Activated naive CD8-positive, alpha-beta T cell (primary cell): ENCODE measurements at regions not wholly inside any gene's neighbourhood (a gene's known extent, or its start where the extent isn't known, plus 50 kb on each side); places are given as distances from the start of the nearest gene placed in this dataset.

Source experiments
- H3K27ac Mint-ChIP-seq: one replicate; pipeline ENCODE4 v1.8.0; 2021; ENCODE audit warnings: mixed read lengths
- H3K27me3 Mint-ChIP-seq: one replicate; pipeline ENCODE4 v1.8.0; 2021; ENCODE audit warnings: mixed read lengths
- H3K36me3 Mint-ChIP-seq: one replicate; pipeline ENCODE4 v1.8.0; 2021; ENCODE audit warnings: mixed read lengths
- H3K4me1 Mint-ChIP-seq: one replicate; pipeline ENCODE4 v1.8.0; 2021; ENCODE audit warnings: low read depth, mixed read lengths
- H3K4me3 Mint-ChIP-seq: one replicate; pipeline ENCODE4 v1.8.0; 2021; ENCODE audit warnings: mild to moderate bottlenecking, mixed read lengths
- H3K9me3 Mint-ChIP-seq: one replicate; pipeline ENCODE4 v1.8.0; 2021; ENCODE audit warnings: low read depth, mixed read lengths

GRCh38 chr7:142371586-142372377, 113.9 kb upstream of the PRSS58 start:
- H3K9me3 Mint-ChIP-seq: peaks cover 7% of the 10 kb centered on the region
- H3K27me3 Mint-ChIP-seq: peaks cover 6% of the 10 kb centered on the region
- no peak overlapping the region for H3K4me3 Mint-ChIP-seq

GRCh38 chr7:142365410-142365842, 107.6 kb upstream of the PRSS58 start:
- Mint-ChIP-seq H3K4me3 (no peak overlapping the region), H3K27me3 (peaks cover 10% of the 10 kb centered on the region), H3K4me1 (peaks cover 22% of the 10 kb centered on the region), H3K27ac (no peak overlapping the region), H3K9me3 (peaks cover 7% of the 10 kb centered on the region), H3K36me3 (peaks cover 9% of the 10 kb centered on the region)

More at GRCh38 chr7:142371586-142372377, 113.9 kb upstream of the PRSS58 start:
- Mint-ChIP-seq H3K36me3 (peaks cover 9% of the 10 kb centered on the region), H3K27ac (no peak overlapping the region), H3K4me1 (no peaks in the 10 kb centered on the region)

- no peak overlapping the region for H3K27ac Mint-ChIP-seq
- peaks cover 7% of the 10 kb centered on the region for H3K9me3 Mint-ChIP-seq
- peaks cover 9% of the 10 kb centered on the region for H3K27me3 Mint-ChIP-seq
- no peak overlapping the region for H3K4me3 Mint-ChIP-seq
- H3K4me1 Mint-ChIP-seq: peaks cover 22% of the 10 kb centered on the region
- peaks cover 9% of the 10 kb centered on the region for H3K36me3 Mint-ChIP-seq
Observed at GRCh38 chr7:142364551-142364950, 106.7 kb upstream of the PRSS58 start.

- no peak overlapping the region for H3K4me3 Mint-ChIP-seq
Observed at GRCh38 chr7:142362349-142362748, 104.5 kb upstream of the PRSS58 start.

GRCh38 chr7:142359694-142360279, 101.9 kb upstream of the PRSS58 start:
- no peaks in the 10 kb centered on the region for H3K9me3 Mint-ChIP-seq
- no peak overlapping the region for H3K4me3 Mint-ChIP-seq
- peaks cover 6% of the 10 kb centered on the region for H3K27me3 Mint-ChIP-seq
- no peak overlapping the region for H3K27ac Mint-ChIP-seq
- peaks cover 30% of the 10 kb centered on the region for H3K4me1 Mint-ChIP-seq
- no peaks in the 10 kb centered on the region for H3K36me3 Mint-ChIP-seq

More at GRCh38 chr7:142362349-142362748, 104.5 kb upstream of the PRSS58 start:
- no peak overlapping the region for H3K27ac Mint-ChIP-seq
- H3K9me3 Mint-ChIP-seq: no peaks in the 10 kb centered on the region
- H3K4me1 Mint-ChIP-seq: peaks cover 28% of the 10 kb centered on the region
- no peaks in the 10 kb centered on the region for H3K36me3 Mint-ChIP-seq
- peaks cover 9% of the 10 kb centered on the region for H3K27me3 Mint-ChIP-seq

- no peak overlapping the region for H3K27ac Mint-ChIP-seq
- no peak overlapping the region for H3K4me3 Mint-ChIP-seq
- H3K36me3 Mint-ChIP-seq: no peaks in the 10 kb centered on the region
- no peaks in the 10 kb centered on the region for H3K9me3 Mint-ChIP-seq
- peaks cover 37% of the 10 kb centered on the region for H3K4me1 Mint-ChIP-seq
- H3K27me3 Mint-ChIP-seq: peaks cover 4% of the 10 kb centered on the region
Observed at GRCh38 chr7:142357953-142358520, 100.2 kb upstream of the PRSS58 start.

- no peak overlapping the region for H3K27ac Mint-ChIP-seq
- no peak overlapping the region for H3K4me3 Mint-ChIP-seq
- no peaks in the 10 kb centered on the region for H3K36me3 Mint-ChIP-seq
- peaks cover 34% of the 10 kb centered on the region for H3K4me1 Mint-ChIP-seq
- H3K9me3 Mint-ChIP-seq: no peaks in the 10 kb centered on the region
- H3K27me3 Mint-ChIP-seq: no peaks in the 10 kb centered on the region
Observed at GRCh38 chr7:142356166-142356565, 98.3 kb upstream of the PRSS58 start.

GRCh38 chr7:142355328-142355727, 97.5 kb upstream of the PRSS58 start:
- peak overlapping the region; percentile 47 for H3K27ac Mint-ChIP-seq
- no peaks in the 10 kb centered on the region for H3K27me3 Mint-ChIP-seq
- no peaks in the 10 kb centered on the region for H3K36me3 Mint-ChIP-seq
- H3K4me3 Mint-ChIP-seq: no peak overlapping the region
- peaks cover 34% of the 10 kb centered on the region for H3K4me1 Mint-ChIP-seq
- H3K9me3 Mint-ChIP-seq: no peaks in the 10 kb centered on the region

GRCh38 chr7:142353147-142354060, 95.5 kb upstream of the PRSS58 start:
- peaks cover 37% of the 10 kb centered on the region for H3K4me1 Mint-ChIP-seq
- no peaks in the 10 kb centered on the region for H3K27me3 Mint-ChIP-seq
- no peaks in the 10 kb centered on the region for H3K36me3 Mint-ChIP-seq
- H3K27ac Mint-ChIP-seq: peak overlapping the region; percentile 75
- H3K4me3 Mint-ChIP-seq: peak overlapping the region; percentile 79
- H3K9me3 Mint-ChIP-seq: no peaks in the 10 kb centered on the region

- Mint-ChIP-seq H3K27me3 (no peaks in the 10 kb centered on the region), H3K36me3 (no peaks in the 10 kb centered on the region), H3K4me1 (peaks cover 33% of the 10 kb centered on the region), H3K9me3 (no peaks in the 10 kb centered on the region), H3K4me3 (peak overlapping the region; percentile 79), H3K27ac (peak overlapping the region; percentile 74)
Observed at GRCh38 chr7:142352543-142352942, 94.7 kb upstream of the PRSS58 start.

GRCh38 chr7:142351145-142351544, 93.3 kb upstream of the PRSS58 start:
- Mint-ChIP-seq H3K4me3 (no peak overlapping the region), H3K27ac (no peak overlapping the region), H3K27me3 (no peaks in the 10 kb centered on the region), H3K9me3 (no peaks in the 10 kb centered on the region), H3K36me3 (no peaks in the 10 kb centered on the region), H3K4me1 (peaks cover 42% of the 10 kb centered on the region)

- Mint-ChIP-seq H3K4me3 (no peak overlapping the region), H3K27ac (peak overlapping the region; percentile 54), H3K9me3 (no peaks in the 10 kb centered on the region), H3K27me3 (no peaks in the 10 kb centered on the region), H3K36me3 (no peaks in the 10 kb centered on the region), H3K4me1 (peaks cover 54% of the 10 kb centered on the region)
Observed at GRCh38 chr7:142349670-142350405, 92.0 kb upstream of the PRSS58 start.

- Mint-ChIP-seq H3K27ac (no peak overlapping the region), H3K9me3 (no peaks in the 10 kb centered on the region), H3K4me1 (peaks cover 55% of the 10 kb centered on the region), H3K27me3 (no peaks in the 10 kb centered on the region), H3K4me3 (peak overlapping the region; percentile 15), H3K36me3 (no peaks in the 10 kb centered on the region)
Observed at GRCh38 chr7:142348921-142349405, 91.1 kb upstream of the PRSS58 start.

- H3K27ac Mint-ChIP-seq: no peak overlapping the region
- H3K9me3 Mint-ChIP-seq: no peaks in the 10 kb centered on the region
- no peak overlapping the region for H3K4me3 Mint-ChIP-seq
- H3K36me3 Mint-ChIP-seq: no peaks in the 10 kb centered on the region
- H3K27me3 Mint-ChIP-seq: no peaks in the 10 kb centered on the region
- peaks cover 47% of the 10 kb centered on the region for H3K4me1 Mint-ChIP-seq
Observed at GRCh38 chr7:142348100-142348499, 90.2 kb upstream of the PRSS58 start.
